GM21619 (cell line): ENCODE measurements at regions not wholly inside any gene's neighbourhood (a gene's known extent, or its start where the extent isn't known, plus 50 kb on each side); places are given as distances from the start of the nearest gene placed in this dataset.
"Not testable (repeated sequence)": the region's sequence is repeated elsewhere in the genome, so short reads cannot be mapped to it uniquely, and the experiment has no call there.

Experiments used
- ATAC-seq: cut with Tn5 transposase; IDR thresholded peaks from one replicate; pipeline ENCODE4 v1.9.1; 2021; ENCODE audit not compliant: unreplicated experiment

- no peak for ATAC-seq
Observed at GRCh38 chr2:39930175-39930917, 151.3 kb upstream of the THUMPD2 start.

GRCh38 chr2:39929531-39929930, 150.5 kb upstream of the THUMPD2 start:
- no peak for ATAC-seq

- ATAC-seq = no peak
Observed at GRCh38 chr2:39925312-39925711, 146.3 kb upstream of the THUMPD2 start.

GRCh38 chr2:39923455-39923854, 144.4 kb upstream of the THUMPD2 start:
- no peak for ATAC-seq

GRCh38 chr2:39922679-39923405, 143.8 kb upstream of the THUMPD2 start:
- ATAC-seq = no peak

- no peak for ATAC-seq
Observed at GRCh38 chr2:39920307-39920801, 141.3 kb upstream of the THUMPD2 start.

GRCh38 chr2:39919511-39920306, 140.7 kb upstream of the THUMPD2 start:
- no peak for ATAC-seq

- no peak for ATAC-seq
Observed at GRCh38 chr2:39918886-39919285, 139.8 kb upstream of the THUMPD2 start.

- ATAC-seq = not testable (repeated sequence)
Observed at GRCh38 chr2:39917371-39917770, 138.3 kb upstream of the THUMPD2 start.

- no peak for ATAC-seq
Observed at GRCh38 chr2:39914949-39915348, 135.9 kb upstream of the THUMPD2 start.

- peak; percentile 84 for ATAC-seq
Observed at GRCh38 chr2:39913648-39914461, 134.8 kb upstream of the THUMPD2 start.

GRCh38 chr2:39902103-39902502, 123.0 kb upstream of the THUMPD2 start:
- no peak for ATAC-seq

- no peak for ATAC-seq
Observed at GRCh38 chr2:39898934-39899333, 119.9 kb upstream of the THUMPD2 start.

- no peak for ATAC-seq
Observed at GRCh38 chr2:39897273-39897672, 118.2 kb upstream of the THUMPD2 start.

GRCh38 chr2:39894082-39894481, 115.0 kb upstream of the THUMPD2 start:
- no peak for ATAC-seq

- ATAC-seq = no peak
Observed at GRCh38 chr2:39893616-39894015, 114.6 kb upstream of the THUMPD2 start.

GRCh38 chr2:39881948-39882347, 102.9 kb upstream of the THUMPD2 start:
- ATAC-seq = no peak

GRCh38 chr2:39881494-39881893, 102.4 kb upstream of the THUMPD2 start:
- ATAC-seq = no peak

- ATAC-seq = not testable (repeated sequence)
Observed at GRCh38 chr2:39879001-39879400, 99.9 kb upstream of the THUMPD2 start.

- no peak for ATAC-seq
Observed at GRCh38 chr2:39875914-39876267, 96.8 kb upstream of the THUMPD2 start.
